Activated naive CD8-positive, alpha-beta T cell treated with anti-CD3 and anti-CD28 coated beads, Interleukin-2, amount 10 ng/mL, durations not matched to agents 7 days and 5 days (primary cell): ENCODE measurements at regions not wholly inside any gene's neighbourhood (a gene's known extent, or its start where the extent isn't known, plus 50 kb on each side); places are given as distances from the start of the nearest gene placed in this dataset.

ENCODE experiments used
- ATAC-seq: fragments of 150-1000 bp; cut with Tn5 transposase; one replicate; pipeline ENCODE4 v1.10.0; 2021; ENCODE audit warnings: low read depth, moderate library complexity
- POLR2A ChIA-PET: fragments of 350-600 bp; sonication (Branson Sonifier 250); formaldehyde crosslinking; loops from one replicate; lab custom pipeline; 2021; ENCODE audit warnings: antibody characterized with exemption; lab: Charles Lee
- DNase-seq: peaks from one replicate; pipeline ENCODE4 v3.0.0; 2021
- H3K27ac Mint-ChIP-seq: one replicate; pipeline ENCODE4 v1.8.0; 2022; ENCODE audit warnings: mild to moderate bottlenecking, mixed read lengths
- H3K27me3 Mint-ChIP-seq: one replicate; pipeline ENCODE4 v1.8.0; 2022; ENCODE audit warnings: mild to moderate bottlenecking, moderate library complexity, mixed read lengths
- H3K36me3 Mint-ChIP-seq: one replicate; pipeline ENCODE4 v1.8.0; 2021; ENCODE audit warnings: mild to moderate bottlenecking, mixed read lengths
- H3K4me1 Mint-ChIP-seq: one replicate; pipeline ENCODE4 v1.8.0; 2021; ENCODE audit warnings: mixed read lengths
- H3K4me3 Mint-ChIP-seq: one replicate; pipeline ENCODE4 v1.8.0; 2022; ENCODE audit warnings: mild to moderate bottlenecking, moderate library complexity, mixed read lengths
- H3K9me3 Mint-ChIP-seq: one replicate; pipeline ENCODE4 v1.8.0; 2021; ENCODE audit warnings: mixed read lengths

DNA sequence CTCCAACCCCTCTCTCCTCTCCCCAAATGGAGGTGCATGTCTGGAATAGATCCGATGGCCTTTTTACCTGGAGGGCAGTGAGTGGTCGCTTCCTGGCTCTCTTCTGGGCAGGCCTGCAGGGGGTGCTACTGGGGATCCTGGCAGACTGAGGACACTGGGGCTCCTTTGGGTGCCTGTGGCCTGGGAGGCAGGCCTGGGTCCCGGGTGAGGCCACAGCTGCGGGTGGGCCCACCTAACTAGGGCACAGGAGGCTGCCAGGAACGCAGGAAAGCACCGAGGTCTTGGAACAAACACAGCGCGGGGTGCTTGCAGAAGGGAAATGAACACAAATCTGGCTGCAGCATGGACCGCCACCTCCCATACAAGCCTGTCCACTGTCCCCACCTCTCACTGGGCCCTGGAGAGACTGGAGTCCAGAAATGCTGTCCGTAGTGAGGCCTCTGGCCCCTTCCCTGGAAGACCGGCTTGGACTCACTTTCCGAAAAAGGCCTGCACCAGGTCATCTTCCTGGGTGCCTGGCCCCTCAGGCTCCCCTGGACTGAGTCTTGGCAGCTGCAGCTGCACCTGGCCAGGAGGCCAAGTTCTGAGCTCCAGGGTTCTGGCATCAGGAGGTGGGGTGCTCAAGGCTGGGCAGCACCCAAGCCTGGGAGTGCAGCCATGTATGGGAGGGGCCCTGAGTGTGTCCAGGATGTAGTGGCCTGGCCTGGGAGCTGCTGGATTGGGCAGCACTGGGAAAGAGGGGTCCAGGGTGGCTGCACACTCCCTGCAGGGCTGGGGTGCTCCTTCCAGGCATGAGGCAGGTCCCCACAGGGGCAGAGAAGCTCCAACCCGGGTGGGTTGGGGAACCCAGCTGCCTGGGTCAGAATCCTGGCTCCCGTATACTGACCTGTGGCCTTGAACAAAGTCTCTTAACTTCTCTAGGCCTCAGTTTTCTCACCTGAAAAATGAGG lies 195.1 kb downstream of the IRF8 start:
- POLR2A ChIA-PET: no interaction called here
- no peak overlapping the region for H3K27ac Mint-ChIP-seq
- DNase-seq (peak; percentile 11), ATAC-seq (no peak)
- H3K27me3 Mint-ChIP-seq: peaks cover 3% of the 10 kb centered on the region
- no peaks in the 10 kb centered on the region for H3K36me3 Mint-ChIP-seq
- H3K4me3 Mint-ChIP-seq: no peak overlapping the region
- H3K9me3 Mint-ChIP-seq: no peaks in the 10 kb centered on the region
- peaks cover 10% of the 10 kb centered on the region for H3K4me1 Mint-ChIP-seq

DNA sequence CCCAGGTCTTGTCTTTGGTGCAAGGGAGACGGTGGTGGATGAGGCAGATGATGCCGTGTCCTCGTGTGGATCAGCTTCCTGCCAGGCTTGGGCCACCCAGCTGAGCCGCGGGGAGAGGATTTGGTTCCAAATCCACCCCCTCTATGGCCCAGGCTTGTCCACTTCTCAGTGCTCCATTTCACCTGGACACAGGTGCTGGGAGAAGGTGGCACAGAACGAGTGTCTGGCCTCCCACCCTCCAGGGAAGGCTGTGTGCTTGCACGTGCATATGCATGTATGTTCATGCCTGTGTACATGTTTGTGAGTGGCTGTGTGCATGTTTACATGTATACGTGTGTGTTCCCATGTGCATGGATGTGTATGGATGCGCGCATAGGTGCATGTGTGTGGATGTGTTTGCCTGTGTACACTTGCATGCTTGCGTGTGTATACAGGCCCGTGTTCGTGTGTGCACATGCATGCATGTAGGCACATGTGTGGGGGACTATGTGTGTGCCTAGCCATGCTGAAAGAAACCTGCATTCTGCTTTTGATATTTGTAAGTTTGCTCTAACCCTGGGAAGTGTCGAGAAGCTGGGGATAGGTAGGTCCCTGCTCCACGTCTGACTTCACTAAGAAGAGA lies 196.3 kb downstream of the IRF8 start:
- peak; percentile 13 for DNase-seq
- ATAC-seq: no peak
- Mint-ChIP-seq H3K4me1 (no peaks in the 10 kb centered on the region), H3K36me3 (no peaks in the 10 kb centered on the region), H3K4me3 (no peak overlapping the region), H3K9me3 (no peaks in the 10 kb centered on the region), H3K27ac (no peak overlapping the region), H3K27me3 (peaks cover 3% of the 10 kb centered on the region)
- POLR2A ChIA-PET: no interaction called here

DNA sequence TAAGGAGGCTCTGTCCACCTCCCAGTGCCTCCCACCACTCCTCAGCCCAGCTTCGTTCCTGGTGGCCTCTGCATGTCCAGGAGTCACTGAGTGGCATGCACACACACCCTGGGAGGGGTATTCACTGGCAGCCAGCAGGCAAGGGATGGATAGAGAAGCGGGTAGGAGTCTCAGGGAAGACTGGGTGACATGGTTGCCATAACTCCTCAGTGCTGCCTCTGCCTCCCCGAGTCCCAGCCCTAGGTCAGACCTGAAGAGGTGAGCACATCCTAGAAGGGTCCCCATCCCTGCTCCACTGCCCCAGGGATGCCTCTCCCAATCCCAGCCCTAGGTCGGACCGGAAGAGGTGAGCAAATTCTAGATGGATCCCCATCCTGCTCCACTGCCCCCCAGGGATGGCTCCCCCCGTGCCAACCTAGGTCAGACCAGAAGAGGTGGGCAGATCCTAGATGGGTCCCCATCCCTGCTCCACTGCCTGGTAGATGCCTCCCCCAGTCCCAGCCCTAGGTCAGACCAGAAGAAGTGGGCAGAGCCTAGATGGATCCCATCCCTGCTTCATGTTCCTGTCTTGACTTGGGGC lies 197.0 kb downstream of the IRF8 start:
- Mint-ChIP-seq H3K9me3 (no peaks in the 10 kb centered on the region), H3K27me3 (peaks cover 3% of the 10 kb centered on the region), H3K27ac (no peak overlapping the region), H3K4me1 (no peaks in the 10 kb centered on the region), H3K36me3 (no peaks in the 10 kb centered on the region), H3K4me3 (no peak overlapping the region)
- ATAC-seq (no peak), DNase-seq (peak; percentile 10)
- POLR2A ChIA-PET: no interaction called here

- Mint-ChIP-seq H3K27ac (no peak overlapping the region), H3K4me3 (no peak overlapping the region), H3K4me1 (no peaks in the 10 kb centered on the region), H3K27me3 (peaks cover 4% of the 10 kb centered on the region), H3K36me3 (no peaks in the 10 kb centered on the region), H3K9me3 (no peaks in the 10 kb centered on the region)
- POLR2A ChIA-PET: no interaction called here
- ATAC-seq: no peak
- DNase-seq: no peak
Measured at GRCh38 chr16:86096850-86097249, 197.9 kb downstream of the IRF8 start.

- no peaks in the 10 kb centered on the region for H3K4me1 Mint-ChIP-seq
- no peaks in the 10 kb centered on the region for H3K36me3 Mint-ChIP-seq
- no peak overlapping the region for H3K27ac Mint-ChIP-seq
- H3K27me3 Mint-ChIP-seq: peaks cover 5% of the 10 kb centered on the region
- no peaks in the 10 kb centered on the region for H3K9me3 Mint-ChIP-seq
- H3K4me3 Mint-ChIP-seq: no peak overlapping the region
- DNase-seq (peak; percentile 4), ATAC-seq (no peak)
- POLR2A ChIA-PET: no interaction called here
Measured at GRCh38 chr16:86099326-86099725, 200.4 kb downstream of the IRF8 start.

DNA sequence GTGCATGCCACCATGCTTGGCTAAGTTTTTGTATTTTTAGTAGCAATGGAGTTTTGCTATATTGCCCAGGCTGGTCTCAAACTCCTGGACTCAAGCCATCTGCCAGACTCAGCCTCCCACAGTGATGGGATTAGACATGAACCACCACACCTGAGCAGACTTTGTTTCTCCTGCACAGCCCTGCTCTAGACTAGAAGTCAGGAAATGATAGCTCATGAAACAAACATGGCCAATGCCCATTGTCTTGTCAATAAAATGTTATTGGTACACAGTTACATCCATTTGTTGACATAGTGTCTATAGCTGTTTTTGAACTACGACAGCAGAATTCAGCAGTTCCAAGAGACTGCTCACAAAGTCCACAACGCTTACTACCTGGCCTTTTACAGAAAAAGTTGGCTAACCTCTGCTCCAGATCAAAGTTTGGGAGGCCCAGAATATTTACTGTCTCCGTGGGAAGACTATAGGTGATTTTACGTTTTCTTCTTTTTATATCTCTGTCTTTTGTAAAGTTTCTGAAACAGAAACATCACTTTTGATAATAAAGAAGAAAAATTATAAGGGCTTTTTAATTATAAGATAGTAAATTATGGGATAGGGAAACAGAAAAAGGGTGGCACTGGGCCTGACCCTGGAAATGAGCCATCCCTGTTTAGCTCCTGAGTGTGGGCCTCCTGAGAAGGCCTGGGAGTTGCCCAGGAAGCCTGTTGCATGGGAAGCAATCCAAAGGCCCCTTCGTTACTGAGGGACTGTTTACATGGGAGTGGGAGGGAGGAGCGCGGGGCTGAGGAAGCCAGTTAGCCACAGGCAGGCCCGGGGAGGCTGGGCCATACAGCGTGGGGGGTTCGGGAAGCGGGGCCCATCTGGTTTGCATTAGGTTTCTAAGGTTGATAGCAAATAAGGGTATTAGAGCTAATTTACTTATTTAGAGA lies 201.5 kb downstream of the IRF8 start:
- Mint-ChIP-seq H3K4me1 (no peaks in the 10 kb centered on the region), H3K27me3 (peaks cover 5% of the 10 kb centered on the region), H3K9me3 (no peaks in the 10 kb centered on the region), H3K4me3 (no peak overlapping the region), H3K27ac (no peak overlapping the region), H3K36me3 (no peaks in the 10 kb centered on the region)
- ATAC-seq (no peak), DNase-seq (no peak)
- POLR2A ChIA-PET: no interaction called here

- peaks cover 5% of the 10 kb centered on the region for H3K27me3 Mint-ChIP-seq
- no peaks in the 10 kb centered on the region for H3K36me3 Mint-ChIP-seq
- H3K4me3 Mint-ChIP-seq: no peak overlapping the region
- DNase-seq (no peak), ATAC-seq (no peak)
- H3K4me1 Mint-ChIP-seq: no peaks in the 10 kb centered on the region
- H3K27ac Mint-ChIP-seq: no peak overlapping the region
- no peaks in the 10 kb centered on the region for H3K9me3 Mint-ChIP-seq
- POLR2A ChIA-PET: no interaction called here
Measured at GRCh38 chr16:86101137-86101896, 202.4 kb downstream of the IRF8 start.

DNA sequence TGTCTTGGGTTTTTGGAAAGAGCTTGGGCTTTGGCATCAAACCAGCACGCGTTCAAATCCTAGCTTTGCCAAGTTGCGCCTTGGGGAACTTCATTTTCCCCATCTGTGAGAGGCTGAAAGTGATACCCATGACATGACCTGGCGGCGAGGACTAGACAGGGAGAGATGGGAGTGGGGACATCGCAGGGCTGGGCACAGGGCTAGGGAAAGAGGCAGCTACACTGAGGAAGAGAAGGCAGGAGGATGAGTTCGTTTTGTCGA lies 202.9 kb downstream of the IRF8 start:
- no peak overlapping the region for H3K27ac Mint-ChIP-seq
- H3K27me3 Mint-ChIP-seq: peaks cover 5% of the 10 kb centered on the region
- H3K4me1 Mint-ChIP-seq: no peaks in the 10 kb centered on the region
- no peak for DNase-seq
- H3K36me3 Mint-ChIP-seq: no peaks in the 10 kb centered on the region
- no peak for ATAC-seq
- H3K9me3 Mint-ChIP-seq: no peaks in the 10 kb centered on the region
- H3K4me3 Mint-ChIP-seq: no peak overlapping the region
- POLR2A ChIA-PET: no interaction called here

- ATAC-seq: no peak
- no peaks in the 10 kb centered on the region for H3K36me3 Mint-ChIP-seq
- POLR2A ChIA-PET: no interaction called here
- H3K9me3 Mint-ChIP-seq: no peaks in the 10 kb centered on the region
- no peak for DNase-seq
- no peak overlapping the region for H3K4me3 Mint-ChIP-seq
- peaks cover 3% of the 10 kb centered on the region for H3K27me3 Mint-ChIP-seq
- no peaks in the 10 kb centered on the region for H3K4me1 Mint-ChIP-seq
- H3K27ac Mint-ChIP-seq: no peak overlapping the region
Measured at GRCh38 chr16:86103320-86103719, 204.4 kb downstream of the IRF8 start.

DNA sequence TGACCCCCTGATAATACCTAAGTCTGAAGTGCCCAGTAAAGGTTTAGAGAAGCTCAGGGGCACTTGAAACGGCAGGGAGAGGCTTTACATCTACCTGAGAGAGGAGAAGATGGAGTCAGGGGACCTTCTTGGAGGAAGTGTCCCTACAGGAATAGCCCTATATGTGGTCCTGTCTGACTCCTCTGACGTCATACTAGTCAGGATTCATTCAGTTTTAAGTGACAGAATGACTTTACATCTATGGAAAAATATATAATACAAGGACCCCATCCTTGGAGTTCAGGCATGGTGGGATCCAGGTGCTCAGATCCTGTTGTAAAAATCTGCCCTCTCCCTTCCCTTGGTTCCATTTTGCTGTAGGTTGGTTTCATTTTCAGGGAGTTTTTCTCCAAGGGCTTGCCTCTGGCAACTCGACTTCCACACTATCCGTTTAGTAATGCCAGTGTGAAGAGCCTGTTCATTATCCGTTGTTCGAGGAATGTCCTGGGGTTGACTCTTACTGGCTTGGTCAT lies 205.6 kb downstream of the IRF8 start:
- Mint-ChIP-seq H3K27me3 (peaks cover 2% of the 10 kb centered on the region), H3K4me1 (no peaks in the 10 kb centered on the region), H3K4me3 (no peak overlapping the region), H3K27ac (no peak overlapping the region), H3K36me3 (no peaks in the 10 kb centered on the region), H3K9me3 (no peaks in the 10 kb centered on the region)
- no peak for DNase-seq
- ATAC-seq: no peak
- POLR2A ChIA-PET: no interaction called here

DNA sequence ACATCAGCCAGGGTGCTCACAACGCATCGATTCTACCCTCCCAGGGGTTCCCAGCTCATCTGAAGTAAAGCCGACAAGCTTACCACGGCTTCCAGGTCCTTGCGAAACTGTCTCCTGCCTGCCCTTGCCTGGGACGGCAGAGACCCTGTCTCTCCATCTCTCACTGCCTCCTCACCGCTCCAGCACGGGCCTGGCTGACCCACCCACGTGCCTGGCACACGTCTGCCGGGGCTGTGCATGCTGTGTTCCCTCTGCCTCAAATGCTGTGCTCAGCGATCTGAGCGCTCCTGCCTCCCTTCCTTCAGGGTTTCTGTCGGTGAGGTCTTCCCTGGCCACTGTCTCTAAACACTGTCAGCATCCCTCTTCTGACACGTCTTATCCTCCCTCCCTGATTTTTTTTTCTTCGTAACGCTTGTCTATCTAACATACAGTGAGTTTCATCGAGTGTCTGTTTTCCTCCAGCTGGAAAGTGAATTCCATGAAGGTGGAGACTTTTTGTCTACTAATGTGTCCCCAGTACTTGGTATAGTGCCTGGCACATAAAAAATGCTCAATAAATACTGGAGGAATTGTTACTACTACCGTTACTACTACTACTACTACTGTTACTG lies 208.4 kb downstream of the IRF8 start:
- DNase-seq (no peak), ATAC-seq (no peak)
- Mint-ChIP-seq H3K36me3 (no peaks in the 10 kb centered on the region), H3K4me1 (no peaks in the 10 kb centered on the region), H3K27ac (no peak overlapping the region), H3K27me3 (no peaks in the 10 kb centered on the region), H3K4me3 (no peak overlapping the region), H3K9me3 (no peaks in the 10 kb centered on the region)
- POLR2A ChIA-PET: no interaction called here

- Mint-ChIP-seq H3K4me3 (no peak overlapping the region), H3K27ac (no peak overlapping the region), H3K36me3 (no peaks in the 10 kb centered on the region), H3K27me3 (no peaks in the 10 kb centered on the region), H3K9me3 (no peaks in the 10 kb centered on the region), H3K4me1 (no peaks in the 10 kb centered on the region)
- POLR2A ChIA-PET: no interaction called here
- DNase-seq: no peak
- ATAC-seq: no peak
Measured at GRCh38 chr16:86108062-86108461, 209.1 kb downstream of the IRF8 start.
